HL-60 (cell line): ENCODE measurements at regions not wholly inside any gene's neighbourhood (a gene's known extent, or its start where the extent isn't known, plus 50 kb on each side); places are given as distances from the start of the nearest gene placed in this dataset.

Source experiments
- DNase-seq, 2 experiments: peaks; one replicate each; pipeline ENCODE4 v3.0.0-alpha.2; 2010 to 2020; ENCODE audit warnings: low read depth in 1 of 2, low spot score in 1 of 2
- H3K27ac ChIP-seq: fragments of 250-450 bp; sonication (Bioruptor Pico); replicated peaks from 2 replicates; pipeline ENCODE4 v1.5.1; 2020; ENCODE audit warnings: mild to moderate bottlenecking, moderate library complexity
- H3K27me3 ChIP-seq: fragments of 250-450 bp; sonication (Bioruptor Pico); 2 replicates; pipeline ENCODE4 v1.5.1; 2021; ENCODE audit warnings: mild to moderate bottlenecking, moderate library complexity; ENCODE audit not compliant: insufficient read depth, poor library complexity, severe bottlenecking
- H3K4me3 ChIP-seq: replicated peaks from 2 replicates; pipeline ENCODE4 v1.5.1; 2011; ENCODE audit warnings: mild to moderate bottlenecking, control low read depth, low read length; ENCODE audit not compliant: insufficient read depth
- CTCF ChIP-seq: IDR thresholded peaks from one replicate; pipeline ENCODE4 v1.5.1; 2011; ENCODE audit warnings: low read length, control low read depth, inconsistent platforms; ENCODE audit not compliant: insufficient read depth
- GABPA ChIP-seq: IDR thresholded peaks from 2 replicates; pipeline ENCODE4 v1.6.1; 2012; ENCODE audit warnings: low read depth
- POLR2AphosphoS5 ChIP-seq: IDR thresholded peaks from 2 replicates; pipeline ENCODE4 v1.6.1; 2012; ENCODE audit warnings: low read depth
- REST ChIP-seq: IDR thresholded peaks from 2 replicates; pipeline ENCODE4 v1.6.1; 2012; ENCODE audit warnings: low read depth; ENCODE audit not compliant: insufficient replicate concordance
- SPI1 ChIP-seq: IDR thresholded peaks from 2 replicates; pipeline ENCODE4 v1.6.1; 2012; ENCODE audit warnings: low read depth, mild to moderate bottlenecking, borderline replicate concordance

- Histone ChIP-seq H3K27me3 (no peaks in the 10 kb centered on the region), H3K27ac (no peak overlapping the region)
- DNase-seq: no peak
These were observed 261.5 kb upstream of the CCDC196 start for GRCh38 chr14:66224492-66225178.

GRCh38 chr14:66225337-66225736 lies 260.8 kb upstream of the CCDC196 start:
- TF ChIP-seq POLR2AphosphoS5 (no peak), CTCF (no peak), REST (no peak), GABPA (no peak), SPI1 (no peak)
- no peak for DNase-seq
- H3K27me3 ChIP-seq: no peaks in the 10 kb centered on the region

More at GRCh38 chr14:66224492-66225178, 261.5 kb upstream of the CCDC196 start:
- TF ChIP-seq POLR2AphosphoS5 (no peak), GABPA (no peak), SPI1 (no peak), CTCF (no peak), REST (no peak)
- no peak overlapping the region for H3K4me3 ChIP-seq

GRCh38 chr14:66228267-66228970 lies 257.8 kb upstream of the CCDC196 start:
- Histone ChIP-seq H3K27ac (no peak overlapping the region), H3K4me3 (no peak overlapping the region), H3K27me3 (no peaks in the 10 kb centered on the region)
- no peak for DNase-seq
- TF ChIP-seq CTCF (no peak), SPI1 (no peak), REST (no peak), GABPA (no peak), POLR2AphosphoS5 (no peak)

More at GRCh38 chr14:66225337-66225736, 260.8 kb upstream of the CCDC196 start:
- H3K4me3 ChIP-seq: no peak overlapping the region
- H3K27ac ChIP-seq: no peak overlapping the region
